GM12874 (cell line): ENCODE measurements at regions not wholly inside any gene's neighbourhood (a gene's known extent, or its start where the extent isn't known, plus 50 kb on each side); places are given as distances from the start of the nearest gene placed in this dataset.

Experiments
- CTCF ChIP-seq: IDR thresholded peaks from 2 replicates; pipeline ENCODE4 v1.5.1; 2011; ENCODE audit warnings: low read depth, mild to moderate bottlenecking, control low read depth, low read length, moderate library complexity; ENCODE audit not compliant: insufficient read depth

GRCh38 chr9:79371301-79371700 lies 200.5 kb upstream of the TLE4 start:
- TF ChIP-seq CTCF, result no peak

- TF ChIP-seq CTCF, result no peak
Observed at GRCh38 chr9:79371948-79372555, 199.7 kb upstream of the TLE4 start.

GRCh38 chr9:79377339-79377855 lies 194.4 kb upstream of the TLE4 start:
- TF ChIP-seq CTCF, result no peak

- TF ChIP-seq CTCF, result no peak
Observed at GRCh38 chr9:79378107-79378506, 193.7 kb upstream of the TLE4 start.

- TF ChIP-seq CTCF, result no peak
Observed at GRCh38 chr9:79382044-79382443, 189.7 kb upstream of the TLE4 start.

- no peak for TF ChIP-seq CTCF
Observed at GRCh38 chr9:79382458-79382857, 189.3 kb upstream of the TLE4 start.

GRCh38 chr9:79383096-79383495 lies 188.7 kb upstream of the TLE4 start:
- no peak for TF ChIP-seq CTCF
